ENCODE measurements at regions not wholly inside any gene's neighbourhood (a gene's known extent, or its start where the extent isn't known, plus 50 kb on each side); places are given as distances from the start of the nearest gene placed in this dataset.
"Not testable (repeated sequence)": the region's sequence is repeated elsewhere in the genome, so short reads cannot be mapped to it uniquely, and the experiment has no call there.

GRCh38 chr4:74544655-74545361, 99.9 kb downstream of the AREG start:
- DNase-seq, result no peak

- DNase-seq, result no peak
Measured at GRCh38 chr4:74545448-74545847, 100.5 kb downstream of the AREG start.

DNA sequence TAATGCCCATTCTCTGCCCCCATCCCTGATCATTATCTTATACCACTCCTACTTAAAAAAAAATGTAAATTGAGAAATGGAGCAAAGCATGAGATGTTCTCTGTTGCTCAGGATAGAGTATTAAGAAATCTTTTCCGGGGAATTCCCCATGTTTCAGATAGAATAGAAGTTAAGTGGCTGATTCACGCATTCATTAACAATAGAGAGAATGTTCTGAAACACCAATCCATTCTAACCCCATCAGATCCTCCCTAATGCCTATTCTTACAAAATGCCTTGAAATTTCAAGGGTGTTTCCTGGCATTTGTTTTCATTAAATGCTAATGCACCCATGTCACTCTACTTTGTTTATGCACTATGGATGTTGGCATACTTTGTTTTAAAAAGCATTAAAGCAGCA, 101.1 kb downstream of the AREG start:
- DNase-seq, result no peak

- DNase-seq, result no peak
Measured at GRCh38 chr4:74547042-74547441, 102.1 kb downstream of the AREG start.

DNA sequence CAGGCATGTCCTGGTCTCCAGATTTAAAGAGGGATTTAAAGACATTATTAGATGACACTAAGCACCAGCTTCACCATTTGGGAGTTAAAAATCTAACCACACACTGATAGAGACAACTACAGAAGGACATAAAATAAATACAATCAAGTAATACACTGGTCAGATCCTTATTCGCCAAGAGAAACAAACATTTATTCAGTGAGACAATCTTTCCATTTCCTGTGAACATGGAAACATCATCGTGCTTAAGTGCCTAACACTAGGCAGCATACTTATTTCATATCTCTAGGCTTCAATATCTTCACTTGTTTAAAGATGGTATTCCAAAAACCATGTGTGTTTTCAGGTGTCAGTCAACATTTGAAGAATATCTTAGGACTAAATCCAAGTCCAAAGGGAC, 103.6 kb downstream of the AREG start:
- no peak for DNase-seq

GRCh38 chr4:74549936-74550335, 105.0 kb downstream of the AREG start:
- no peak for DNase-seq

- no peak for DNase-seq
Measured at GRCh38 chr4:74555231-74555630, 110.3 kb downstream of the AREG start.

DNA sequence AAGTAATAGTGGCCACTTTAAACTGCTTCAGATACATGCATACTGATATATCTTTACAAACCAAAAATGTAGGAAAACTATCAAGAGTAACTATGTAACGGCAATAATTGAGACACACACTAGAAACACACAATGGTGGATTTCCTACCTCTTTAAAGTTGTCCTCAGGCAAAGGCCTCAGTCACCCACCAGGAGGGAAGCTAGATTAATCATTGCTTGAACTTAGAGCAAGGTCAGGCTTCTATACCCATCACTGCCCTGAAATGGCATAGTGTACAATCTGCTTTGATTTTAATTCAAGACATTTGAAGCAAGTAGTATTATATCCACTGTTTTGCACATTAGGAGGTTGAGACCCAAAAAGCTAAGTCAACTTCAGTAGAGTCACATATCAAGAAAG, 110.9 kb downstream of the AREG start:
- no peak for DNase-seq

DNA sequence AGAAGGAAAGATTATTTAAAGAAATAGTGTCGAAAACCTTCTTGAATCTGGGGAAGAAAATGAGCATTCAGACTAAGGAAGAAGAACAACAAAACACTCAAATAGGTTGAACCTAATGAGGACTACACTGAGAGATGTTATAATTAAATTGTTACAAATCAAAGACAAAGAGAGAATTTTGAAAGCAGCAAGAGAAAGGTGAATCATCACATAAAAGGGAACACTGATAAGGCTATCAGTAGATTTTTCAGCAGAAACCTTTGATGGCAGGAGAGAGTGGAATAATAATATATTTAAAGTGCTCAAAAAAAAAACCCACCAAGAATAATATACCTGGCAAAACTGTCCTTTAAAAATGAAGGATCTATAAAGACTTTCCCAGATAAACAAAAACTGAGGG, 114.9 kb downstream of the AREG start:
- no peak for DNase-seq

GRCh38 chr4:74567981-74568380, 123.0 kb downstream of the AREG start:
- DNase-seq, result no peak

- no peak for DNase-seq
Measured at GRCh38 chr4:74570095-74570494, 125.2 kb downstream of the AREG start.

GRCh38 chr4:74578329-74578728, 133.4 kb downstream of the AREG start:
- no peak for DNase-seq

DNA sequence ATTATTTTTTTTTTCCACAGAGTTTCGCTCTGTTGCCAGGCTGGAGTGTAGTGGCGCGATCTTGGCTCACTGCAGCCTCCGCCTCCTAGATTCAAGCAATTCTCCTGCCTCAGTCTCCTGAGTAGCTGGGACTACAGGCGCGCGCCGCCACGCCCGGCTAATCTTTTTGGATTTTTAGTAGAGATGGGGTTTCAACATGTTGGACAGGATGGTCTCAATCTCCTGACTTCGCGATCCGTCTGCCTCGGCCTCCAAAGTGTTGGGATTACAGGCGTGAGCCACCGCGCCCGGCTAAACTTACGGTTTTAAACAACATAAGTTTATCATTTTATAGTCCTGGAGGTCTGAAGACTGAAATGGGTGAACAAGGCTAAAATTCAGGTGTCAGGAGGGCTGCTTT, 133.9 kb downstream of the AREG start:
- DNase-seq, result not testable (repeated sequence)

- DNase-seq, result no peak
Measured at GRCh38 chr4:74583089-74583700, 138.3 kb downstream of the AREG start.

- DNase-seq, result no peak
Measured at GRCh38 chr4:74583757-74584156, 138.8 kb downstream of the AREG start.

- DNase-seq, result no peak
Measured at GRCh38 chr4:74588350-74588749, 143.4 kb downstream of the AREG start.

- DNase-seq, result no peak
Measured at GRCh38 chr4:74590476-74590875, 145.5 kb downstream of the AREG start.

- no peak for DNase-seq
Measured at GRCh38 chr4:74598611-74599325, 153.8 kb downstream of the AREG start.

GRCh38 chr4:74603186-74603585, 158.2 kb downstream of the AREG start:
- DNase-seq, result no peak

- no peak for DNase-seq
Measured at GRCh38 chr4:74608151-74608949, 163.4 kb downstream of the AREG start.

DNA sequence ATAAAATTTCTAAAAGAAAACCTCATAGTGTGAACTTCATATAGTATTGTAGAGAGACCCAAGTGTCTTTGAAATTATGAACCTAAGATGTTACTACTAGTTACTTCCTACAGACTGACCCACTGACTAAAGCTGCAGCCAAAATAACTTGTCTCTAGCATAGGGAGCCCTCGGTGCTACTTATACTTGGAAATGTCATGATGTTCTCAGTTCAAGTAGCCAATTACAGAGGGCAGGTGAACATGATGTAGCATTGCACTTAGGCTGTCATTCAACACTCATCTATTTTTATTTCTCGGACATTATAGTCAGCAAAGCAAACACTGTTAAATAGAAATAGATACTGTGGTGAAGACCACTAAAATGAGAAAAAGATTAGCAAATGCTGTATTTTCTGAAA, 165.6 kb downstream of the AREG start:
- no peak for DNase-seq

DNA sequence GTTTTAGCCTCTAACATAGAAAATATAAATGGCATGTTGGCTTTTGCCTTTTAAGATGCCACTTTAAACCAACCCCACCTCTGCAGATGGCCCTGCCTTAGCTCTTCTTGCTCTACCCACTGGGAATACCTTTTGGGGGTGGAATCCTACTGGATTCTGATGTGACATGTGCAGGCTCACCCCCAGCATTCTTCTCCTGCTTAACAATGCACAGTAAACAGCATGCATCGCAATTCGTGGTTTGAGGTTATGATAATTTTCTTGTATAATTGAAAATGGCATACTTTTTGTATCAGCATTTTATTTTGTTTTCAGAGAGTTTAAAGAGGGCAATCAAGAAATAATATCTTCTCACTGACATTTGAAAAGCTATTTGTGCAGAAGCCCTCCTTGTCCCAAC, 167.9 kb downstream of the AREG start:
- DNase-seq, result no peak

DNA sequence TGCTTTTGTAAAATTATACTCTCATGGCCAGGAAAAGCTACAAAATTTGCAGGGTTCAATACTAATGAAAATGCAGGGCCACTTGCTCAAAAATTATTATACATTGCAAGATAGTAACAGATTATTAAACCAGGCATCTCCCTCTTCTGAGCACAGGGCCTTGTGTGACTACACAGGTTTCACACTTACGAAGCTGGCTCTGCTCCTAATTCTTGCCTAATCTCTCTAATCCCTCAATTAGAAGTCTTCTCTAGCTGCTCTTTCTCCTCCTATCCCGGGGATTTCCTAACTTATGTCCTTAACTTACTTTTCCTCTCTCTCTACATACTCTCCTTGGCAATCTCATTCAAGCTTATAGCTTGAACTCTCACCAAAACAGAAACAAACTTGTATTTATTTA, 168.3 kb downstream of the AREG start:
- no peak for DNase-seq

- no peak for DNase-seq
Measured at GRCh38 chr4:74615411-74615810, 170.5 kb downstream of the AREG start.
